ENCODE measurements at regions not wholly inside any gene's neighbourhood (a gene's known extent, or its start where the extent isn't known, plus 50 kb on each side); places are given as distances from the start of the nearest gene placed in this dataset.
"Not testable (repeated sequence)": the region's sequence is repeated elsewhere in the genome, so short reads cannot be mapped to it uniquely, and the experiment has no call there.

DNA sequence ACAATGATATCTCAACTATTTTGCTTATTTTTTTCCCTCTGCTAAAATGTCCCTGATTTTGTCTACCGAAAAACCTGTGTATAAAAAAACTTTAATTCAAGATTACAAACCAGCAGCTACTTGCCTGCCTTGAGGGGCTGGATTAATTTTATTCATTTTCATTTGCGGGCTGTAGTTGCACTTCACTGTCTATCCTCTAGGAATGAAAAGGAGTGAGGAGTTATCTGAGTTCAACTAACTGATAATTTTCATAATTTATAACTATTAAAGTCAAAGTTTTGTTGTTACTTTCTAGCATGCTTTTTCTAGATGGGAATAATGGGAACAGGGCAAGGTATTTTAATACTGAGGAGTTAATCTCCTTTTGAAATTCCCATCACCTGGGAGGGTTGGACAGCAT, 50.3 kb upstream of the AGTPBP1 start:
- not testable (repeated sequence) for DNase-seq (ENCODE audit: low spot score)

DNA sequence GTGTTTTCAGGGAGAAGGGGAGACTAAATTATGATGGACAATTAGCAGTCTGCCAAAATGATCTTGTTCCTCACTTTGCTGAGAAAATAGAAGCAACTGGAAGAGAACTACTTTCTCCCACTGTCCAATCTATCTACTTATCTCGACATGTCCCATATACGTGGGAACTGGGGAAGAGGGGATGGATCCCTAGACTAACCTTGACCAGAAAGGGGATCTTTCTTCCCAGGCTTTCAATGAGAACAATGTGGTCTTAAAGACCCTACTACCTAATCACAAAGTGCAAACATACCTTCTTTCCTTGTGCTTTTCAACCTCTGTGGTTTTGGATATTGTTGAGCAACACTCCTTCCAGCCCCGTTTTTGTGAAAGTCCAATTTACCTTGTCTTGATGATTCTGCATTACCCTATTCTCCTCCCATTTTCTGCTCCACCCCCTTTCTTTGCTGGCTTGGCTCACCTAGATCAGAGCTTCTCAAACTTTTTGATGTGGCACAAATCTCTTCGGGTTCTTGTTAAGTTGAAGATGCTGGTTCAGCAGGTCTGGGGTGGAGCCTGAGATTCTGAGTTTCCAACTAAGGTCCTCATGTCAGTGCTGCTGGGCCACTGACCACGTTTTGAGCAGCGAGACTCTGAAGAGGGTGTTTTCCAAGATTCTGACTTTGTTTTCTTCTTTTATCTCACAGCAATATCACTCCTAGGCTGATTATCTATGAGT, 61.4 kb upstream of the AGTPBP1 start:
- DNase-seq (ENCODE audit: low spot score), result not testable (repeated sequence)

DNA sequence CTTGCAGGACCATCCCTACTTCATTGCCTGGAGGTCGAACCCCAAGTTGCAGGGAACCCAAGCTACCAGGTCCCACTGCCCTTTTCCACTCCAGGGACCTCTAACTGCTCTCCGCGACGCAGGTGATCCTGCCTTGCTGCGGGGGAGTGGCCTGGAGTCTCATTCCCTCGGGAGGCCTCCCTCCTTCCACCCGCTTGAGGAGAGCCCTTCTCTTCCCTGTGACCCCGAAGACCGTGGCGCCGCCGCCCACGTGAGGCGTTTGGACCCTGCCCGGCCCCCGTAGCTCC, 63.0 kb upstream of the AGTPBP1 start:
- not testable (repeated sequence) for DNase-seq (ENCODE audit: low spot score)

DNA sequence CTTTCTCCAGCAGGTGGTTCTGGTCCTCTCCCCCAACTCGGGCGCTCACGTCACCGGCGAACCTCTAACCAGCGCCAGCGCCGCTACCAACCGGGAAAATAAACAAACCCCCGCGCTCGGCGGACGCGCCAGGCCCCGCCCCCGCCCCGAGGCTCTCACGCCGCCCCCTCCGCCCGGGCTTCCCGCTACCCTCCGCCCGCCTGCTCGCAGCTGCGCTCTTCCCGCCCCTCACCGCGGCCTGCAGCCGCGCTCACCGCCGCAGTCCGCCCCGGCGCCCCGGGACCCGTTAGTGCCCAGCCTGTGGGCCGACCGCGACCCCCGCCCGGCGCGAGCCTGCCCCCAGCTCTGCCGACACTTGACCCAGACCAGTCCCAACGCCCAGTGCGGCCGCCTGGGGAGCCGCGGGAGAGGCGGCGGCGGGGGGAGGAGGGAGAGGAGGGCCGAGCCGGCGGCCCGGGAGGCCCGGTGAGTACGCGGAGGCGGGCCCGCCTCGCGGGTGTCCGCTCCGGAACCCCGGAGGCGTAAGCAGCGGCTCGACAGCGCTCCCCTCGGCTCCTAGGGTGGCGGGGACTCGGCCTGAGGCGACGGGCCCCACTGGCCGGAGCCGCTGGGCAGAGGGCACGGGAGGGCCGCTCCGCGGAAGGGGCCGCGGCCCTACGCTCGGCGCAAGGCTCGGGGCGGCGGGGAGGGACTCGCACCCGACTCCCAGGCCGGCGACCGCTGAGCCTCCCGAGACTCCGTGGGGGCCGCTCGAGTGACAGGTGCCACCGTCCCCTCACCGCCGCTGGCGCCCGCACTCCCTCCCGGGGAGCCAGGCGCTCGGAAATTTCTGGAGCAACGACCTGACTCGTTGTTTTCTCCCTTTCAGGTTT, 63.6 kb upstream of the AGTPBP1 start:
- peak; percentile 83 for DNase-seq (ENCODE audit: low spot score)

DNA sequence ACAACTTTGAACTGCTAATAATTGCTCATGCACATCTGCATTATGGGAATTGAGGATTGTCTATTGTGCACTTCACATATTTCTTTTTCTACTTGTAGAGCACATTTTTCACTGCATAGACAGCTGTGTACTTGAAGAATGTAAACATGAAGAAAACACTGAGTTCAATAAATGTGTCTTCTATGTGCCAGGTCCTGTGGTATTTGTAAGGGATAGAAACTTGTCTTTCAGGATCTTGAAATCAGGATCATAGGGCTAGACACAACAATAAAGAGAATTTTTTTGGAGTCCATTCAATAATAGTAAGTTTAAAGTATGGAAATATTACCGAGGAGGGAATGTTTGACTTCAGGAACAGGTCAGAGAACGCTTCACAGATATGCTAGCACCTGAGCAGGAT, 66.6 kb upstream of the AGTPBP1 start:
- not testable (repeated sequence) for DNase-seq (ENCODE audit: low spot score)

DNA sequence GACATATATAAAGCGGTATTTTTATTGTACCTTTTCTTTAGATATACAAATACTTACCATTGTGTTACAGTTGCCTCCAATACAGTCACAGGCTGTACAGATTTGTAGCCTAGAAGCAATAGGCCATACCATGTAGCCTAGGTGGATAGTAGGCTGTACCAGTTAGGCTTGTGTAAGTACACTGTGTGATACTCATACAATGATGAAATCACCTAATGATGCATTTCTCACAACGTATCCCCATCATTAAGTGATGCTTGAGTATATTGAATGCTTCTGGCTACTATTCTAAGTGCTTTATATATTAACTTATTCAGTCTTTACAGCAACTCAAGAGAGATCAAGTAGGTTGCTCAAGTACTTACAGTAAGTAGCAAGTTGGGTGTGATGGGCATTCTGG, 71.6 kb upstream of the AGTPBP1 start:
- DNase-seq (ENCODE audit: low spot score), result not testable (repeated sequence)

DNA sequence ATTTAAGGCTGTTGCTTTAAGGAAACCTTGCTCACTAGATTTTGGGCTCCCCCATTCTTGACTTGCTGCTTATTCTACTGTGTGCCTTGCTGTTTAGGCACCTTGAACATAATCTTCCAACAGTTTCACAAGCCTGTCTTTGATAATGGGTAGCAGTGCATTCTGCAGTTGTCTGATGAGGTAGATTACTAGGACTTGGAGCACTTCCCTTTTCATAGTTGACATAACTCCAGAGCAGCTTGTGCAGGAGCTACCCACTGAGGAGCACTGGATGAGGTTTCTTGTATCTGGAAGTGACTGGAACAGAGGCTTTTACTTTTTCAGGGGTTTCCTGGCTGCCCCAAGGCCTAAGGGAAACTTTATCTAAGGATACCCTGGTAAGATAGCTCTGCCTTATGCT, 73.0 kb upstream of the AGTPBP1 start:
- not testable (repeated sequence) for DNase-seq (ENCODE audit: low spot score)

DNA sequence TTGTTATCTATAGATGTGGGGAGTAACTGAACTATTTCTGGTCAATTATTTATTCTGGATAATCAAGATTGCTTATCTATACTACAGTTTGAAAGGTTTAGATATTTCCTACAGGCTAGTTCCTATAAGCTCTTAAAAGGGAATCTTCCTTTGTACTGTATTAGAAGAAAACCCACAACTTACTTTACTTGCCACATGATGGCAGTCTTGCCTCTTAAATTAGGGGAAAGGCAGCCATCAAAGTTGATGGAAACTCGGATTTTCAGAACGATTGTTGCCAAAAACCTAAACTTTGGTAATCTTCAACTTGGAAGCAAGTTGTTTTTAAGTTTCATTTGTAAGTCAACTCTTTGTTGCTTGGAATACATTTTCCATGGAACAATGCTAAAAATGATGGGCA, 77.2 kb upstream of the AGTPBP1 start:
- peak; percentile 31 for DNase-seq (ENCODE audit: low spot score)

DNA sequence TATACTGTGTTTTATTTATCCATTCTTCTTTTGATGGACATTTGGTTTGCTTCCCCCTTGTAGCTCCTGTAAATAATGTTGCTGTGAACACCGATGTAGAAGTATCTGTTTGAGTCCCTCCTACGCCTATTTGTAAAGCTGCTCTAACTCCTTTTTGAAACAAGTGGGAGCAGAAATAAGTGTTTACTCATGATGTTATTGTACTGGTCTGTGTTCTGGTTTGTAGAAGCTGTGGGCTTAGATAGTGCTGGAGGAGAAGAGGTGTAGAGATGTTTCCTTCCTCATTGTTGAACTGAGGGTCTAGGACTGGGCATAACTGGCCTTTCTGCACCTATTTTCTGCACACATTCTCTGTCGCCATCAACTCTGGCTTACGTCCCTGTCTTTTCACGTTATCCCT, 78.8 kb upstream of the AGTPBP1 start:
- not testable (repeated sequence) for DNase-seq (ENCODE audit: low spot score)

DNA sequence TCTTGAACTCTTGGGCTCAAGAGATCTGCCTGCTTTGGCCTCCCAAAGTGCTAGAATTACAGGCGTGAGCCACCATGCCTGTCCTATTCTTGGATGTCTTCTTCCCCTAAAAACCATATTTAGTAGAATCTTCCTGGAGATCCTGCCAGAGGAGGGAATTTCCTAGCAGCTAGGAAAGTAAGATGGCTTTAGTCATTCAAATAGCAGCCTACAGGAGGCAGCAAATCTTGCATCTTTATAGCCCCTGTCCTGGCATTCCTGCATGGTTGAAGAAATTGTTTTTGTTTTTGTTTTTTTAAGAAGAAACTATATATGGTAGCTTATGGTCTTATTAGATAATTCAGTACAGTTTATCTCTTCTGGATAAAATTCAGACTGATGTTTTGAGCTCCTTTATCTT, 83.2 kb upstream of the AGTPBP1 start:
- DNase-seq (ENCODE audit: low spot score), result not testable (repeated sequence)

DNA sequence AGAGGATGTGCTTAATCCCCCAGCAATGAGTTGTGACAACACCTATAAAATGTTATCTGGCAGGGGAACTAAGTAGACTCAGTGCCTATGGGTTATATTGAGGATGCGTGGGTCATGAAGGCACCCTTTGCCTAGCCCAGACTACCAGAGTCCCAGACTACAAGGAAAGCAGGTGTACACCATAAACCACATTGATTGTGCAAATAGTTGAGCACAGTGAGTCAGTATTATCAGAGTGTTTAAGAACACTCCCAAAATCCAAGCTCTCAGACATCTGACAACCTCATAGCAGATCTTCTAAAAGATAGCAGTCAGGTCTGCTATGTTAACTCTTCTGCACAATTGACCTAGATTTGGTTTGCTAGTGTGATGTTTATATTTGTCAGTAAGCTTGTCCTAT, 92.8 kb upstream of the AGTPBP1 start:
- DNase-seq (ENCODE audit: low spot score), result not testable (repeated sequence)

DNA sequence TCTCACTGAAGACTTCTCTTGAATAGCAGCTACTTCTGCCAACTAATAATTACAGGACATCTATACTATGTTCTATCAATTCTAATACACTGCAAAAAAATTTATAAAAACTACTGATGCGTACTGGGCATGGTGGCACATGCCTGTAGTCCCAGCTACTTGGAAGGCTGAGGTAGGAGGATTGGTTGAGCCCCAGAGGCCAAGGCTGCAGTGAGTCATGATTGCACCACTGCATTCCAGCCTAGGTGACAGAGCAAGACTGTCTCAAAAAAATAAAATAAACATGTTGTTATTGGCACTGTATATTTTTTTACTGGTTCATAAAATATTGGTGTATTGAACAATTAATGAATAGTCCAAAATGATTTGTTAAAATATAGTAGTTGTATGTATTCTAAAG, 97.0 kb upstream of the NAA35 start:
- DNase-seq (ENCODE audit: low spot score), result not testable (repeated sequence)

DNA sequence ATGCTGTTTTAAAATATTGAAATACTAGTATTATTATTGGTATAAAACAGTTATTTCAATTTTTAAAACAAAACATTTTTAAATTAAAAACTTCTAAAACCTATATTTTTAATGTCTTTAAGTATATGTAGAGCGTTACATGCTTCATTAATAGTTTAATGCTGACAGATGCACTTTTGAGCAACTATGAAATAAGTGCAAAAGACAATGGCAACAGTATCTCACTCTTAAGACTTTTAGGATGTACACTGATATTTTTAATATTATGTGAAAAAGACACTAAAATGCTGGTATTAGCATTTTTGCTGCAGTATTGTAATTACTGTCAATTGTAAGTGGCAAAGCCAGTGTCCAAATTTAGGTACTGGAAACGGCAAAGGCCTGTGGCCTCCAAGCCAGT, 93.2 kb upstream of the NAA35 start:
- DNase-seq (ENCODE audit: low spot score), result not testable (repeated sequence)

DNA sequence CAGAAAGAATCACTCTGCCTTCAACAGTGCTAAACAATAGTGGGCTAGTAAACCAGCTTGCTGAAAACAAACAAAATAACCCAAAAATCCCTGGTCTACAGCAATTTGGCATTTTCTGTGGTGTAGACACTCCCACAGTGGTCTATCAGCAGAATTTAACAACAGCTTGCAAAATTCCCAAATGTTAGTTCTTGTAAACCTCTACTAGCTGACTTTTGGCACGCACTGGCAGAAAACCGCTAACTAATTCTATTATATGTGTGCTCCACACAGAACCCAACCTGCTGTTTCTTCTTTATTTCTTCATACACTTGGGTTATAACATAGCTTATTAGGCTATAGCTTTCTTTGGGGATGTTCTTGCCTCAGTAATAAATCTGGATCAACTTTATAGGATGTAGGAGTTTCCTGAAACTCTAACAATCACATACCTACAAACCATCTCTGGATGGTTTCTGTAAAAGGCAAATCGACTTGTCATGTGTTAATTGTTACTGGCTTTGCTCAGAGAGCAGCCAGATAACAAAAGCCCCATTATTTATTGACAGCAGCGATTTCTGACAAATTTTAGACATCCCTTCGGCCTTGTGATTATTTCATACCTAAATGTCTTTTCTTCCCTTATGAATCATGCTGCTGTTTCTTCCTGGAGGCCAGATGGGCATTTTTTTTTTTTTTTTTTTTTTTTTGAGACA, 82.7 kb upstream of the NAA35 start:
- peak; percentile 60 for DNase-seq (ENCODE audit: low spot score)

DNA sequence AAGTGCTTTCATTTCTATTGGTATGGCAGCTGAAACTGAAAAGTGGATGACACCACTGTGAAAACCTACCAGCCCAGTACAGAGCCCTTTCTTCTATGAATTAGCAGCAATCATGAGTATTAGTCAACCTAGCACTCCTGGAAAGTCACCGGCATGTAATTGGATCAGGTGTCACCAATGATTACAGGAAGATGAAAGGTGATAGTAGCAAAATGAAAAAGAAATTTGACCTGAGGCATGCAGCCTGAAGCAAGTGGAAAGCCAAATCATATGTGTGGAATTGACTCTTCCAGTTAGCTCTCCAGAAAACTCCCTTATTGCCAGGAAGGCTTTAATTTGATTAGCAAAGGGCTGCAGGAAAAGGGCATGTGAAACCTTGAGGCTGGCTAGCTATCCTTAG, 81.2 kb upstream of the NAA35 start:
- DNase-seq (ENCODE audit: low spot score), result no peak

DNA sequence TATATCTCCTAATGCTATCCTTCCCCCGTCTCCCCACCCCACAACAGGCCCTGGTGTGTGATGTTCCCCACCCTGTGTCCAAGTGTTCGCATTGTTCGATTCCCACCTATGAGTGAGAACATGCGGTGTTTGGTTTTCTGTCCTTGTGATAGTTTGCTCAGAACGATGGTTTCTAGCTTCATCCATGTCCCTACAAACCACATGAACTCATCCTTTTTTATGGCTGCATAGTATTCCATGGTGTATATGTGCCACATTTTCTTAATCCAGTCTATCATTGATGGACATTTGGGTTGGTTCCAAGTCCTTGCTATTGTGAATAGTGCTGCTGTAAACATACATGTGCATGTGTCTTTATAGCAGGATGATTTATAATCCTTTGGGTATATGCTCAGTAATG, 79.1 kb upstream of the NAA35 start:
- not testable (repeated sequence) for DNase-seq (ENCODE audit: low spot score)

DNA sequence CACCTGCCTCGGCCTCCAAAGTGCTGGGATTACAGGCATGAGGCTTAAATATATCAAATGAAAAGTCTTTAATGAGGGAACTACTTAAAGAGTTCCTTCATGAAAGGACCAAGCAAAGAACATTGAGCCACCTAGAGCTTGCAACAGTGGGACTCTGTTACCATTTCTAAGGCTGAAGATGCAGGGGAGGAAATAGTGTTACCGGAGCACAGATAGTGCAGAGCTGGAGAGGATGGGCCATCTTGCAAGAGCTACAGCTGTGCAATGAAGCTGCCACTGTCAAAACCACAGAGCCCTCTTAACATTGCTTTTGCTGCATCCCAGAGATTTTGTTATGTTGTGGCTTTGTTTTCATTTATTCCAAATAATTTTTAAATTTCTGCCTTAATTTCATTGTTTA, 77.1 kb upstream of the NAA35 start:
- no peak for DNase-seq (ENCODE audit: low spot score)

DNA sequence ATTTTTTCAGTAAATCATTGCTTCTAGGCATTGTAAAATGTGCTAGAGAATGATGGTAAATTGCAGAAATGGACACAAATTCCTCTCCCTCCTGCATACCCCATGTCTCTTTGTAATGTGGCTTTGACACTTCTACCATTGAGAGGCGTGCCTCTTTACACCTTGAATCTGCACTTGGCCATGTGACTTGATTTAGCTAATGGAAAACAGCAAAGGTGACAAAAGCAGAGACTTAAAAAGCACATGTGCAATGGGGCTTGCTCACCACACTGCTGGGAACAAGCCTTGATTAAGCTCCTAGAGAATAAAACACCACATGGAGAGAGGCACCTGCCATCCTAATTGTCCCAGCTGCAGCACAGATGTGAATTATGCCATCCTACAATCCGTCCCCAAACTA, 69.9 kb upstream of the NAA35 start:
- no peak for DNase-seq (ENCODE audit: low spot score)

DNA sequence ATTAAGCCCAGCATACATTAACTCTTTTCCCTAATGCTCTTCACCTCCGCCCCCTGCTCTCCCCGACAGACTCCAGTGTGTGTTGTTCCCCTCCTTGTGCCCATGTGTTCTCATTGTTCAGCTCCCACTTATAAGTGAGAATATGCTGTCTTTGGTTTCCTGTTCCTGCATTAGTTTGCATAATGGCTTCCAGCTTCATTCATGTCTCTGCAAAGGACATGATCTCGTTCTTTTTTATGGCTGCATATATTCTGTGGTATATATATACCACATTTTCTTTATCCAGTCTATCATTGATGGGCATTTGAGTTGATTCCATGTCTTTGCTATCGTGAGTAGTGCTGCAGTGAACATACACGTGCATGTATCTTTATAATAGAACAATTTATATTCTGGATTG, 69.3 kb upstream of the NAA35 start:
- not testable (repeated sequence) for DNase-seq (ENCODE audit: low spot score)

DNA sequence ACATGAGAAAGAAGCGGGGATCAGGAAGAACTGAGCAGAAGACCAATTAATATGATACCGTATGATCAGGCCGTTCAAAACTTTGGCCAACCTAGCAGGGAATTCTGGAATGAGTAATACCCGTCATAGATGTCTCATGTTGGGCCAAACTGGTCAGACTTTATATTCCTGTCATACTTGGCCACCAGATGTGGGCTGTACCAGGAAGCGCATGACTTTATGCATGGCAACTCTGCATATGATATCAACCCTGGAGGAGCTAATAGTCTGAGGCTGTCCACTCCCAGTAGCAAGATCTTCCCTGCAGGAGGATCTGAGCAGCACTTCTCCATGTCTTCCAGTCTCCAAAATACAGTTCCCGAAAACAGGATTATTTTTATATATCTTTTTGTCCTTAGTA, 68.5 kb upstream of the NAA35 start:
- no peak for DNase-seq (ENCODE audit: low spot score)

DNA sequence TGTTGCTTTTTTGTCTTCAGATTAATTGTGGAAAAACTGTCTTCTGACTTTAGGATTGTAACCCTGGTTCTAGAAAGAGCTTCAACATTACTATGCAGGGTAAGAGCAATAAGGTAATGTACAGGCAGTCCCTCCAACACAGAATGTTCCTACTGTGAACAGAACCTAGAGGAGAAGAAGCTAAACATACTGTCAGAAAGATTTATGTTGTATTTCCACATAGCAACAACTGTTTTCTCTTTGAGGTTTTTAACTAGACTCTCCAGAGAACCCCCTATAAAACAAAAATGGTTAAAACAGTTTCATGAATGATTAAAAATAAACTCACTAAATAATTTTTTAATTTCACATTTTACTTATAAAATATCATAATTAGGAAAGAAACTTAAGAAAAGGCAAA, 64.3 kb upstream of the NAA35 start:
- DNase-seq (ENCODE audit: low spot score), result no peak

DNA sequence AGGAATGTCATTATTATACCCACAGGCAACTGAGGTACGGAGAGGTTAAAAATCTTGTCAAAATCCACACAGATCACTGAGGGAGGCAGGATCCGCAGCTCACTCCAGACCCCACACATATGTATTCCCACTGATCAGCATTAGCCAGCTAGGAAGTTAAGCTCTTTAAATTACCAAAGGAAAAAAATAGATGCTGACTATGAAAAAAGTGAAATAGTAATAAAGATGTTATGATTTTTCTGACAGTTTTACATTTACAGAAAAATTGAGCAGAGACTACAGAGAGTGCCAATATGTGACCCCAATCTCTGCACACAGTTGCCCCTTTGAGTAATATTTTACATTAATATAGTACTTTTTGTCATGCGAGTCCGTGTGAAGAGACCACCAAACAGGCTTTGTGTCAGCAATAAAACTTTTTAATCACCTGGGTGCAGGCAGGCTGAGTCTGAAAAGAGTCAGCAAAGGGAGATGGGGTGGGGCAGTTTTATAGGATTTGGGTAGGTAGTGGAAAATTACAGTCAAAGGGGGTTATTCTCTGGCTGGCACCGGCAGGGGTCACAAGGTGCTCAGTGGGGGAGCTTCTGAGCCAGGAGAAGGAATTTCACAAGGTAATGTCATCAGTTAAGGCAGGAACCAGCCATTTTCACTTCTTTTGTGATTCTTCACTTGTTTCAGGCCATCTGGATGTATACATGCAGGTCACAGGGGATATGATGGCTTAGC, 61.9 kb upstream of the NAA35 start:
- not testable (repeated sequence) for DNase-seq (ENCODE audit: low spot score)
